ENCODE measurements at regions not wholly inside any gene's neighbourhood (a gene's known extent, or its start where the extent isn't known, plus 50 kb on each side); places are given as distances from the start of the nearest gene placed in this dataset.

DNA sequence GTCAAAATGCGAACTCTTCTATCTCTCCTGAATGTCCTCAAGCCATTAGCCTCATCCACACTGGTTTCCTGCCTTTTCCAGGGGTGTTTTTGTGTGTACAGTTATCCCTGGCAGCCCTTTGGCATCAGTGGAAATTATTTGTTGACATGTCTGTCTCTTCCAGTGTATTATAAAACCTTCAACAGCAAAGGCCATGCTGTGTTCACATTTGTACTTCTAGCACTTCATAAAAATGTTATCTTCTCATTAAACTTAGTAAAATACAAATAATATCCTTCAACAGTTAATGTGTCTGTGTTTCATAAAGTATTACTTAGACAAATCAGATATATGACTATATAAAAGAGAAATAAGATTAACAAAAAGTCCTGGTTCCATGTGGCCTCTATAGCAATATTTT, 359.5 kb upstream of the ARGLU1 start:
- no peaks in the 10 kb centered on the region for H3K36me3 Mint-ChIP-seq (ENCODE audit: insufficient read depth, unreplicated experiment)

DNA sequence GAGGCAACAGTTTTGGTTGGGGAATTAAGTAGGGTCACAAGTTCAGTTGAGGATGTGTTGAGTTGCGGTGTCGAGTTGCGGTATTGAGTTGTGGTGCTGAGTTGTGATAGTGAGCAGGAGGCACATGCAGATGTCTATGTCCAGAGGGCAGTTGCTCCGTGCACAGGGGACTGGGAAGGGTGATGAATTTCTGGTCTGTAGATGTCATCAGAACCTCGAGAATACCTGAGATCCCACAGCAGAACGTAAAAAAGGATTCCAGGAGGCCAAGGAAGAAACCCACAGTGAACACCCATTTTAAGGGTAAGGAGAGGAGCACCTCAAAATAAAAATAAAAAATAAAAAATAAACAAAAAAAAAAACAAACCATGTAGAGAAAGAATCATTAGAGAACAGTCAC, 354.4 kb upstream of the ARGLU1 start:
- Mint-ChIP-seq H3K9me3 (ENCODE audit: unreplicated experiment) (no peaks in the 10 kb centered on the region), H3K4me3 (ENCODE audit: unreplicated experiment) (no peak overlapping the region), H3K27me3 (ENCODE audit: insufficient read depth, unreplicated experiment) (no peaks in the 10 kb centered on the region), H3K4me1 (ENCODE audit: low read depth, unreplicated experiment) (peaks cover 23% of the 10 kb centered on the region), H3K36me3 (ENCODE audit: insufficient read depth, unreplicated experiment) (no peaks in the 10 kb centered on the region), H3K27ac (ENCODE audit: unreplicated experiment) (peak overlapping the region; percentile 34)
- Histone ChIP-seq H3K4me3 (ENCODE audit: low read depth, low read length) (no peak overlapping the region), H3K4me1 (peaks cover 21% of the 10 kb centered on the region), H3K9me3 (no peaks in the 10 kb centered on the region), H3K27me3 (replicated peaks; ENCODE audit: control insufficient read depth, insufficient read depth, low read length) (no peaks in the 10 kb centered on the region), H3K36me3 (ENCODE audit: control insufficient read depth, insufficient read depth, low read length) (no peaks in the 10 kb centered on the region; the same call in 1 of the 2 replicates)
- DNase-seq = no peak
- BruUV-seq (replicated peaks) = no TSS peak
- intact Hi-C loops (cut with micrococcal nuclease; ENCODE audit: unreplicated experiment) = loop anchor here (1.0 kb wide), 2 partner anchors 198 to 202 kb away; no protein-coding TSS in a partner anchor
- ChIA-PET POLR2A (no interaction called here), CTCF (no interaction called here)
- TF ChIP-seq, protein P1, sequence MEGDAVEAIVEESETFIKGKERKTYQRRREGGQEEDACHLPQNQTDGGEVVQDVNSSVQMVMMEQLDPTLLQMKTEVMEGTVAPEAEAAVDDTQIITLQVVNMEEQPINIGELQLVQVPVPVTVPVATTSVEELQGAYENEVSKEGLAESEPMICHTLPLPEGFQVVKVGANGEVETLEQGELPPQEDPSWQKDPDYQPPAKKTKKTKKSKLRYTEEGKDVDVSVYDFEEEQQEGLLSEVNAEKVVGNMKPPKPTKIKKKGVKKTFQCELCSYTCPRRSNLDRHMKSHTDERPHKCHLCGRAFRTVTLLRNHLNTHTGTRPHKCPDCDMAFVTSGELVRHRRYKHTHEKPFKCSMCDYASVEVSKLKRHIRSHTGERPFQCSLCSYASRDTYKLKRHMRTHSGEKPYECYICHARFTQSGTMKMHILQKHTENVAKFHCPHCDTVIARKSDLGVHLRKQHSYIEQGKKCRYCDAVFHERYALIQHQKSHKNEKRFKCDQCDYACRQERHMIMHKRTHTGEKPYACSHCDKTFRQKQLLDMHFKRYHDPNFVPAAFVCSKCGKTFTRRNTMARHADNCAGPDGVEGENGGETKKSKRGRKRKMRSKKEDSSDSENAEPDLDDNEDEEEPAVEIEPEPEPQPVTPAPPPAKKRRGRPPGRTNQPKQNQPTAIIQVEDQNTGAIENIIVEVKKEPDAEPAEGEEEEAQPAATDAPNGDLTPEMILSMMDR (IDR thresholded peaks at IDR 0.05; ENCODE audit: insufficient read depth in 1 of 2, low read depth in 1 of 2, low read length in 1 of 2, severe bottlenecking in 1 of 2, unreplicated experiment in 1 of 2) = no peak

More for the DNA sequence above, 359.5 kb upstream of the ARGLU1 start:
- TF ChIP-seq, protein P1 (IDR thresholded peaks at IDR 0.05; ENCODE audit: insufficient read depth in 1 of 2, low read depth in 1 of 2, low read length in 1 of 2, severe bottlenecking in 1 of 2, unreplicated experiment in 1 of 2) = no peak
- Histone ChIP-seq H3K4me3 (ENCODE audit: low read depth, low read length) (no peak overlapping the region), H3K27me3 (replicated peaks; ENCODE audit: control insufficient read depth, insufficient read depth, low read length) (no peaks in the 10 kb centered on the region), H3K9me3 (no peaks in the 10 kb centered on the region), H3K36me3 (ENCODE audit: control insufficient read depth, insufficient read depth, low read length) (no peaks in the 10 kb centered on the region; the same call in 1 of the 2 replicates), H3K4me1 (peaks cover 8% of the 10 kb centered on the region; the same call in 1 of the 2 replicates)
- Mint-ChIP-seq H3K27me3 (ENCODE audit: insufficient read depth, unreplicated experiment) (no peaks in the 10 kb centered on the region), H3K27ac (ENCODE audit: unreplicated experiment) (no peak overlapping the region), H3K4me1 (ENCODE audit: low read depth, unreplicated experiment) (peaks cover 3% of the 10 kb centered on the region), H3K9me3 (ENCODE audit: unreplicated experiment) (no peaks in the 10 kb centered on the region), H3K4me3 (ENCODE audit: unreplicated experiment) (no peak overlapping the region)
- DNase-seq = no peak
- intact Hi-C loops (cut with micrococcal nuclease; ENCODE audit: unreplicated experiment) = no loop called here
- ChIA-PET CTCF (no interaction called here), POLR2A (no interaction called here)
- no TSS peak for BruUV-seq (replicated peaks)

DNA sequence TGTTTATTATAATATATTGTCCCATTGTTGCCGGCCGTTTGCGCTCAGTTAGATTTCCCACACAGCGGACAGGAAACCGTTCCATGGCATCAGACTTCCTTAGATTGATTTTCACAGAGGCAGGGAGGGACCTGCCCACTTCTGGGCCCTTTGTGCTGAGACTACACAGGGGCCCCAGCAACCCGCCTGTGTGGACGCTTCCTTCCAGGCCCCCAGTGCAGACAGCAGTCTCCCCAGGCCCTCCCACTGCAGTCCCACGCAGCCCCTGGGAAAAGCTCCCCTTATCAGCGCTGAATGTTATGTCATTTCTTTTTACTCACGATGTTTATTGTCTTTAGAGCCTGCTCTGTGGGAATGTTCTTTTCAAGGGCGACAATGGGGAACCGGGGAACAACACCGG, 351.7 kb upstream of the ARGLU1 start:
- Mint-ChIP-seq H3K4me1 (ENCODE audit: low read depth, unreplicated experiment) (peaks cover 23% of the 10 kb centered on the region), H3K27me3 (ENCODE audit: insufficient read depth, unreplicated experiment) (no peaks in the 10 kb centered on the region), H3K9me3 (ENCODE audit: unreplicated experiment) (no peaks in the 10 kb centered on the region), H3K4me3 (ENCODE audit: unreplicated experiment) (peak overlapping the region; percentile 45), H3K27ac (ENCODE audit: unreplicated experiment) (peak overlapping the region; percentile 79), H3K36me3 (ENCODE audit: insufficient read depth, unreplicated experiment) (no peaks in the 10 kb centered on the region)
- peaks cover 31% of the 10 kb centered on the region for H3K4me1 ChIP-seq
- no peaks in the 10 kb centered on the region for H3K36me3 ChIP-seq (ENCODE audit: control insufficient read depth, insufficient read depth, low read length)
- H3K4me3 ChIP-seq (ENCODE audit: low read depth, low read length) = no peak overlapping the region
- no peaks in the 10 kb centered on the region for H3K9me3 ChIP-seq
- CTCF ChIA-PET = interaction anchor here (1.2 kb wide), 1 partner anchor 300 kb away, joined by 6 read pairs; no protein-coding TSS in a partner anchor
- intact Hi-C loops (cut with micrococcal nuclease; ENCODE audit: unreplicated experiment) = loop anchor here (2.0 to 5.0 kb wide), 4 partner anchors 43 to 237 kb away; no protein-coding TSS in a partner anchor
- no peak for DNase-seq
- no TSS peak for BruUV-seq (replicated peaks)
- TF ChIP-seq, protein P1 (IDR thresholded peaks at IDR 0.05; ENCODE audit: insufficient read depth in 1 of 2, low read depth in 1 of 2, low read length in 1 of 2, severe bottlenecking in 1 of 2, unreplicated experiment in 1 of 2) = no peak
- no peaks in the 10 kb centered on the region for H3K27me3 ChIP-seq (replicated peaks; ENCODE audit: control insufficient read depth, insufficient read depth, low read length)
- POLR2A ChIA-PET = interaction anchor here (0.6 kb wide), 2 partner anchors 13 to 79 kb away, joined by 3 read pairs; no protein-coding TSS in a partner anchor
